Immature natural killer cell (primary cell): ENCODE measurements at regions not wholly inside any gene's neighbourhood (a gene's known extent, or its start where the extent isn't known, plus 50 kb on each side); places are given as distances from the start of the nearest gene placed in this dataset.
"Not testable (repeated sequence)": the region's sequence is repeated elsewhere in the genome, so short reads cannot be mapped to it uniquely, and the experiment has no call there.

ENCODE experiments used
- DNase-seq, 3 donors: peaks; one replicate each; pipeline ENCODE4 v3.0.0; 2022; ENCODE audit warnings: mixed read lengths in 1 of 3
- H3K27ac Mint-ChIP-seq, 6 donors: one replicate each; pipeline ENCODE4 v1.8.0; 2020; ENCODE audit warnings: mixed read lengths in 6 of 6, mild to moderate bottlenecking in 5 of 6, inconsistent platforms in 4 of 6, moderate library complexity in 3 of 6
- H3K27me3 Mint-ChIP-seq, 3 donors: one replicate each; pipeline ENCODE4 v1.8.0; 2020 to 2021; ENCODE audit warnings: low read depth in 3 of 3, mild to moderate bottlenecking in 3 of 3, mixed read lengths in 3 of 3, moderate library complexity in 3 of 3, inconsistent platforms in 1 of 3
- H3K36me3 Mint-ChIP-seq, 3 donors: one replicate each; pipeline ENCODE4 v1.8.0; 2020; ENCODE audit warnings: mixed read lengths in 3 of 3, inconsistent platforms in 2 of 3, mild to moderate bottlenecking in 2 of 3
- H3K4me1 Mint-ChIP-seq, 2 donors: one replicate each; pipeline ENCODE4 v1.8.0; 2020; ENCODE audit warnings: inconsistent platforms in 2 of 2, mild to moderate bottlenecking in 2 of 2, mixed read lengths in 2 of 2, moderate library complexity in 1 of 2
- H3K4me3 Mint-ChIP-seq, 5 donors: one replicate each; pipeline ENCODE4 v1.8.0; 2020; ENCODE audit warnings: mild to moderate bottlenecking in 5 of 5, mixed read lengths in 5 of 5, inconsistent platforms in 3 of 5, moderate library complexity in 3 of 5
- H3K9me3 Mint-ChIP-seq, 6 donors: one replicate each; pipeline ENCODE4 v1.8.0; 2020; ENCODE audit warnings: mild to moderate bottlenecking in 6 of 6, mixed read lengths in 6 of 6, inconsistent platforms in 4 of 6, moderate library complexity in 3 of 6

GRCh38 chr20:30499716-30500446 lies 757.6 kb upstream of the DEFB115 start:
- not testable (repeated sequence) for H3K4me3 Mint-ChIP-seq, H3K36me3 Mint-ChIP-seq, H3K4me1 Mint-ChIP-seq, H3K27ac Mint-ChIP-seq, H3K27me3 Mint-ChIP-seq, DNase-seq
- peaks cover 0 to 14% (median 3%) of the 10 kb centered on the region in 6 donors for H3K9me3 Mint-ChIP-seq

- H3K4me1 Mint-ChIP-seq, H3K4me3 Mint-ChIP-seq, DNase-seq, H3K27ac Mint-ChIP-seq, H3K27me3 Mint-ChIP-seq, H3K36me3 Mint-ChIP-seq: not testable (repeated sequence)
- H3K9me3 Mint-ChIP-seq: peaks cover 0 to 14% (median 4%) of the 10 kb centered on the region in 6 donors
Measured at GRCh38 chr20:30500447-30500820, 757.0 kb upstream of the DEFB115 start.

- Mint-ChIP-seq H3K4me1 (no peaks in the 10 kb centered on the region), H3K36me3 (no peaks in the 10 kb centered on the region), H3K27me3 (peaks cover 0 to 2% (median 0%) of the 10 kb centered on the region in 3 donors), H3K4me3 (no peak overlapping the region), H3K9me3 (peaks cover 2 to 13% (median 8%) of the 10 kb centered on the region in 6 donors), H3K27ac (no peak overlapping the region)
- DNase-seq: no peak
Measured at GRCh38 chr20:30500829-30501440, 756.5 kb upstream of the DEFB115 start.

DNA sequence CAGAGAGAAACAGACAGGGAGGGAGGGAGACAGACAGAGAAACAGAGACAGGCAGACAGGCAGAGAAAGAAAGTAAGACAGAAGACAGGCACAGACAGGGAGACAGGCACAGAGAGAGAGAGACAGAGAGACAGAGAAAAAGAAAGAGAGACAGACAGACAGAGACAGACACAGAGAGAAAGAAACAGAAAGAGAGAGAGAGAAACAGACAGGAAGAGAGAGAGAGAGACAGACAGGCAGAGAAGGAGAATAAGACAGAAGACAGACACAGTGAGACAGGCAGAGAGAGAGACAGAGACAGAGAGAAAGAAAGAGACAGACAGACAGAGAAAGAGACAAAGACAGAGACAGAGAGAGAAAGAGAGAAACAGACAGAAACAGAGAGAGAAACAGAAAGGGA lies 754.8 kb upstream of the DEFB115 start:
- DNase-seq: no peak
- Mint-ChIP-seq H3K4me1 (no peaks in the 10 kb centered on the region), H3K4me3 (no peak overlapping the region), H3K27ac (no peak overlapping the region), H3K27me3 (peaks cover 0 to 2% (median 0%) of the 10 kb centered on the region in 3 donors), H3K9me3 (peaks cover 8 to 16% (median 14%) of the 10 kb centered on the region in 6 donors), H3K36me3 (no peaks in the 10 kb centered on the region)

DNA sequence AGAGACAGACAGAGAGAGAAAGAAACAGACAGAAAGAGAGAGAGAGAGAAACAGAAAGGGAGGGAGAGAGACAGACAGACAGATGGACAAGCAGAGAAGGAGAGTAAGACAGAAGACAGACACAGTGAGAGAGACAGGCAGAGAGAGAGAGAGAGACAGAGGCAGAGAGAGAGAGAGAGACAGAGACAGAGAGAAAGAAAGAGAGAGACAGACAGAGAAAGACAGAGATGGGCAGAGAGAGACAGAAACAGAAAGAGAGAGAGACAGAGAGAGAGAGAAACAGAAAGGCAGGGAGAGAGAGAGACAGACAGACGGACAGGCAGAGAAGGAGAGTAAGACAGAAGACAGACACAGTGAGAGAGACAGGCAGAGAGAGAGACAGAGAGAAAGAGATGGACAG lies 754.3 kb upstream of the DEFB115 start:
- not testable (repeated sequence) for DNase-seq, H3K4me3 Mint-ChIP-seq, H3K4me1 Mint-ChIP-seq, H3K27ac Mint-ChIP-seq, H3K36me3 Mint-ChIP-seq, H3K27me3 Mint-ChIP-seq
- peaks cover 8 to 20% (median 18%) of the 10 kb centered on the region in 6 donors for H3K9me3 Mint-ChIP-seq

DNA sequence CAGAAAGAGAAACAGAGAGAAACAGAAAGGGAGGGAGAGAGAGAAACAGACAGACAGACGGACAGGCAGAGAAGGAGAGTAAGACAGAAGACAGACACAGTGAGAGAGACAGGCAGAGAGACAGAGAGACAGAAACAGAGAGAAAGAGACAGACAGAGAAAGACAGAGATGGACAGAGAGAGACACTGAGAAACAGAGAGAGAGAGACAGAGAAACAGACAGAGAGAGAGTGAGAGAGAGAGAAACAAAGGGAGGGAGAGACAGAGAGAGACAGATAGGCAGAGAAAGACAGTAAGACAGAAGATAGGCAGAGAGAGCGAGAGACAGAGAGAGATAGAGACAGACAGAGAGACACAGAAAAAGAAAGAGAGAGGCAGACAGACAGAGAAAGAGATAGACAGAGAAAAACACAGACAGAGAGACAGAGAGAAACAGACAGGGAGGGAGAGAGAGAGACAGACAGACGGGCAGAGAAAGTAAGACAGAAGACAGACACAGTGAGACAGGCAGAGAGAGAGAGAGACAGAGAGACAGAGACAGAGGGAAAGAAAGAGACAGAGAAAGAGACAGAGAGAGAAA lies 753.4 kb upstream of the DEFB115 start:
- Mint-ChIP-seq H3K36me3 (no peaks in the 10 kb centered on the region), H3K27ac (no peak overlapping the region), H3K9me3 (peaks cover 12 to 28% (median 22%) of the 10 kb centered on the region in 6 donors), H3K27me3 (peaks cover 0 to 2% (median 0%) of the 10 kb centered on the region in 3 donors), H3K4me1 (no peaks in the 10 kb centered on the region), H3K4me3 (no peak overlapping the region)
- DNase-seq: no peak

- H3K9me3 Mint-ChIP-seq: peaks cover 13 to 36% (median 29%) of the 10 kb centered on the region in 6 donors
- H3K27ac Mint-ChIP-seq: no peak overlapping the region
- H3K36me3 Mint-ChIP-seq: peaks cover 0 to 3% (median 0%) of the 10 kb centered on the region in 3 donors
- H3K27me3 Mint-ChIP-seq: peaks cover 0 to 2% (median 1%) of the 10 kb centered on the region in 3 donors
- no peak for DNase-seq
- H3K4me1 Mint-ChIP-seq: no peaks in the 10 kb centered on the region
- H3K4me3 Mint-ChIP-seq: no peak overlapping the region
Measured at GRCh38 chr20:30505566-30505965, 751.9 kb upstream of the DEFB115 start.

GRCh38 chr20:30506100-30506499 lies 751.4 kb upstream of the DEFB115 start:
- Mint-ChIP-seq H3K9me3 (peaks cover 18 to 41% (median 34%) of the 10 kb centered on the region in 6 donors), H3K4me3 (no peak overlapping the region), H3K27ac (no peak overlapping the region), H3K36me3 (peaks cover 0 to 3% (median 0%) of the 10 kb centered on the region in 3 donors), H3K27me3 (peaks cover 0 to 2% (median 1%) of the 10 kb centered on the region in 3 donors), H3K4me1 (no peaks in the 10 kb centered on the region)
- DNase-seq: no peak

DNA sequence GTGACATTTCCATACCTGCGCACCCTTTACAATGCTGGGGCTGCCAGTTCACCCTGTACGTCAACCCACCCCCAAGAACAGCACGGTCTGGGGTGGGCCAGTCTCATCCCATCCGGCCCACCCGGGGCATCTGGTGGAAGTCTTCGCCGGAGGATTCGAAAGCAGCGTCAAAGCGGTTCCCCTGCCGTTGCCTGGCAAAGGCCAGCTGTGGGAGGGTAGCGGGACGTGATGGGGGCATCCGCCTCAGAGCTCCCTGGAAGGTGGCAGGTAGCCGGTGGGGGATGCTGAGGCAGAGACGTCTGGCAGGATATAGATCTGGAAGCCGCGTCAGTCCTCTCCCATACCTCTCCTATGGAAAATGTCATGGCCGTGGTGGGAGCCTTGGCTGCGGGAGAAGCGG lies 749.1 kb upstream of the DEFB115 start:
- not testable (repeated sequence) for H3K36me3 Mint-ChIP-seq, H3K4me3 Mint-ChIP-seq, H3K4me1 Mint-ChIP-seq, H3K27me3 Mint-ChIP-seq, H3K27ac Mint-ChIP-seq, DNase-seq
- peaks cover 27 to 49% (median 46%) of the 10 kb centered on the region in 6 donors for H3K9me3 Mint-ChIP-seq

DNA sequence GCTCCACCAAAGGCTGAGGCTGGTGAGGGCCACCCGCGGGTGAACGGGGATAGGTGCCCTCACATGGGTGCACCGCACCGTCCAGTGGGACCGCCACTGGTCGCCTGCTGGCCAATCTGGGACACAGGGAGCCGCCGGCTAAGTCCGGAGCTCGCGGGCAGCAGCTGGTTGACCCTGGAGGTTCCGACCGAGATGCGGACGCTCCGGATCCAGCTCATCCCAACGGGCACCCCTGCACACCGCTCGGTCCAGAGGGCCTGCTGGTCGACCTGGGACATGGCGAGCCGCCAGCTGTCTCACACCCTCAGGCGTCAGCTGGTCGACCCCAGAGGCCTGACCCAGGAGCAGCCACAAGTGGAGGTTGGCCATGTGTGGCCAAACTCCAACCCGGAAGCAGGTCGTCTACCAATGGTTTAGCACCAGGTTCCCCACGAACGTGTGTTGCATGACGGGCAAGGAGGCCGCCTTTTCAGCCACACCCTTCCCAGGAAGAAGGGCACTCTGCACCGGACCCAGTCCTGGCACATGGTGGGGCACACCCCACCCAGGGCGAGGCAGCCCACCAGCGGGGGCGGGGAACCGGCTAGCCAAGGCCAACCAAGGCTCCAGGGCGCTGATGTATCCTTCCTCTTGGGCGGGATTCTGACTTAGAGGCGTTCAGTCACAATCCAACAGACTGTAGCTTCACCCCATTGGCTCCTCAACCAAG lies 746.0 kb upstream of the DEFB115 start:
- Mint-ChIP-seq H3K27ac (no peak overlapping the region), H3K4me1 (no peaks in the 10 kb centered on the region), H3K9me3 (peaks cover 33 to 78% (median 61%) of the 10 kb centered on the region in 6 donors), H3K27me3 (peaks cover 0 to 1% (median 0%) of the 10 kb centered on the region in 3 donors), H3K4me3 (no peak overlapping the region), H3K36me3 (peaks cover 0 to 17% (median 3%) of the 10 kb centered on the region in 3 donors)
- no peak for DNase-seq

DNA sequence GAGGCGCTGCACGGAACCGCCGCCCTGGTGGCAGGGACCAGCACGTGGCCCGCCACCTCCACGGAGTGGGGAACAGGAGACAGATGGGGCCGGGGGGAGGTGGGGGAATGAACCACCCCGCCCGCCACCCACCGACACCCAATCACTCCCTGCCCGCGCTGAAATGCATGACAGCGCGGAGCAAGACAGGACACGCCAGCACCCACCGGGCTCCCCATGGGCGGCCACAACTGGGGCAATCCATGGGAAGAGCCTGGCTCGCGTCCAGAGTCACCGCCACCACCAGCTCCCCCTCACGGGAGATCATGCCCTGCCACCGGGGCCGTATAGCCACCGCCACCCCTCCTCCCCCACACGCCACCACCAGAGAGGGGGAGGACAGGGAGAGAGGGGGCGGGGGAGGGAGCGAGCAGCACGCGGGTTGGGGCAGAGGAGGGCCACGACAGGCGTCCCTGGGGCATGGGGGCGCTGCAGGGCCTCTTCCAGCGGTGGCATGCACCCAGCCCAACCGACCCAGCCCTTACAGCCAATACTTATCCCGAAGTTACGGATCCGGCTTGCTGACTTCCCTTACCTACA lies 744.3 kb upstream of the DEFB115 start:
- H3K27me3 Mint-ChIP-seq: peaks cover 0 to 1% (median 0%) of the 10 kb centered on the region in 3 donors
- H3K4me3 Mint-ChIP-seq: no peak overlapping the region
- no peak overlapping the region for H3K27ac Mint-ChIP-seq
- H3K9me3 Mint-ChIP-seq: peaks cover 27 to 71% (median 49%) of the 10 kb centered on the region in 6 donors
- no peaks in the 10 kb centered on the region for H3K4me1 Mint-ChIP-seq
- no peak for DNase-seq
- peaks cover 0 to 17% (median 3%) of the 10 kb centered on the region in 3 donors for H3K36me3 Mint-ChIP-seq

DNA sequence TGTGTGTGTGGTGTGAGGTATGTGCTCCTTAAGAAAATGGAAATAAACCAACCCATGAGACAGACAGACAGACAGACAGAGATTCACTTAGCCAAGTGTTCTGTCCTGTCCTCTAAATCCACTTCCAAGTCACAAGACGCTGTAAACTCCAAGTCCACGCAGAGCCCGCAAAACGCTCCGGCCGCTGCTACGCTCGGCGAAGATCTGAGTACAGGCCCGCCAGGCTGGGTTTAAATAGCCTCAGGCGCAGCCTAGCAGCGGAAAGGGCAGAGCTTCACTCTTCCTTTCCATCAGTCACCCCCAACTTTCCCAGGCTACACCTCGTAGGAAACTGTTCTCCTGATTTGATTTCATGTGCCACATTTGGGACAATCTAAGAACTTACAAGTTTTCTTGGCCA lies 741.5 kb upstream of the DEFB115 start:
- H3K4me1 Mint-ChIP-seq, H3K27me3 Mint-ChIP-seq, H3K4me3 Mint-ChIP-seq, H3K27ac Mint-ChIP-seq, DNase-seq: not testable (repeated sequence)
- Mint-ChIP-seq H3K9me3 (peaks cover 12 to 49% (median 33%) of the 10 kb centered on the region in 6 donors), H3K36me3 (peaks cover 0 to 14% (median 3%) of the 10 kb centered on the region in 3 donors)

DNA sequence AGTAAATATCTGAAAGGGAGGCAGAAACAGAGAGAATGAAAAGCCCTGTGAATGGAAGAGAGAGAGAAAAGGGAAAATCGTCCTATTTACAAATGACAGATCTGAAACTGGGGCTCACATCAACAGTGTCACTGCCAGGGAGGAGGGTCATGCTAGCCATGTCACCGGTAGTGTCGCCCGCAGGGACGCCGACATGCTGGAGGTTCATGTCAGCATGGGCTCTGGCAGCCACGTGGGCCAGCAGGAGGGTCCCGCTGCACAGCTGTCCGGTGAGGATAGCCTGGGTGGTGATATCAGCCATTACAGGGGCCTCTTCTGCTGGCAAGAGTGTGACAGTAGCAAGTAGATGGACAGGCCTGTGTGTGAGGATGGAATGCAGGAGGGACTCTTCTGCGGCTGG lies 738.6 kb upstream of the DEFB115 start:
- not testable (repeated sequence) for H3K27me3 Mint-ChIP-seq, H3K4me3 Mint-ChIP-seq, H3K36me3 Mint-ChIP-seq

More for the DNA sequence above, 738.6 kb upstream of the DEFB115 start:
- H3K9me3 Mint-ChIP-seq: peaks cover 4 to 31% (median 23%) of the 10 kb centered on the region in 6 donors
- not testable (repeated sequence) for H3K27ac Mint-ChIP-seq, H3K4me1 Mint-ChIP-seq, DNase-seq
